Fibroblast of skin of right quadriceps (primary cell): ENCODE measurements at regions not wholly inside any gene's neighbourhood (a gene's known extent, or its start where the extent isn't known, plus 50 kb on each side); places are given as distances from the start of the nearest gene placed in this dataset.
A peak's percentile ranks its signal among the peaks of the same experiment; 100 is the strongest.

Source experiments
- DNase-seq: peaks from one replicate; pipeline ENCODE4 v3.0.0-alpha.2; 2013

GRCh38 chr15:62935300-62936081 is 107.1 kb upstream of the TPM1 start:
- DNase-seq = no peak

GRCh38 chr15:62938825-62939224 is 103.7 kb upstream of the TPM1 start:
- no peak for DNase-seq

- no peak for DNase-seq
Measured at GRCh38 chr15:62940093-62940754, 102.3 kb upstream of the TPM1 start.

- peak; percentile 96 for DNase-seq
Measured at GRCh38 chr15:62940755-62941361, 101.7 kb upstream of the TPM1 start.

GRCh38 chr15:62941699-62942098 is 100.8 kb upstream of the TPM1 start:
- DNase-seq = peak; percentile 53

GRCh38 chr15:62942428-62942827 is 100.1 kb upstream of the TPM1 start:
- no peak for DNase-seq

GRCh38 chr15:62945063-62945462 is 97.5 kb upstream of the TPM1 start:
- no peak for DNase-seq

GRCh38 chr15:62945760-62946159 is 96.8 kb upstream of the TPM1 start:
- DNase-seq = no peak

- DNase-seq = no peak
Measured at GRCh38 chr15:62946940-62947339, 95.6 kb upstream of the TPM1 start.

- DNase-seq = no peak
Measured at GRCh38 chr15:62950462-62950931, 92.0 kb upstream of the TPM1 start.

- DNase-seq = no peak
Measured at GRCh38 chr15:62951481-62951880, 91.1 kb upstream of the TPM1 start.

GRCh38 chr15:62953021-62953420 is 89.5 kb upstream of the TPM1 start:
- DNase-seq = no peak

- no peak for DNase-seq
Measured at GRCh38 chr15:62953496-62954045, 89.0 kb upstream of the TPM1 start.

- no peak for DNase-seq
Measured at GRCh38 chr15:62957130-62957529, 85.4 kb upstream of the TPM1 start.

GRCh38 chr15:62958528-62959363 is 83.8 kb upstream of the TPM1 start:
- no peak for DNase-seq

GRCh38 chr15:62961134-62961533 is 81.4 kb upstream of the TPM1 start:
- no peak for DNase-seq

- no peak for DNase-seq
Measured at GRCh38 chr15:62962101-62962995, 80.2 kb upstream of the TPM1 start.

- peak; percentile 57 for DNase-seq
Measured at GRCh38 chr15:62964251-62964650, 78.3 kb upstream of the TPM1 start.

- no peak for DNase-seq
Measured at GRCh38 chr15:62966294-62967078, 76.1 kb upstream of the TPM1 start.

GRCh38 chr15:62968699-62969098 is 73.8 kb upstream of the TPM1 start:
- no peak for DNase-seq
